Prostate gland (tissue), 2 donors: ENCODE measurements at regions not wholly inside any gene's neighbourhood (a gene's known extent, or its start where the extent isn't known, plus 50 kb on each side); places are given as distances from the start of the nearest gene placed in this dataset.

Experiments
- POLR2AphosphoS5 ChIP-seq: sonication (generic); formaldehyde crosslinking; IDR thresholded peaks from one replicate; pipeline ENCODE4 v1.6.1; 2017; ENCODE audit warnings: antibody characterized with exemption
- TF ChIP-seq, protein P1 (sequence below), 4 experiments: fragments of 200-600 bp in 2 of 4; fragments of 450-650 bp in 2 of 4; sonication (generic) in 2 of 4; IDR thresholded peaks; 1 replicate in 3 of 4; 2 replicates in 1 of 4; pipeline ENCODE4 v1.5.1; 2016 to 2019; ENCODE audit warnings: antibody characterized with exemption in 4 of 4, mild to moderate bottlenecking in 2 of 4, moderate library complexity in 2 of 4

DNA sequence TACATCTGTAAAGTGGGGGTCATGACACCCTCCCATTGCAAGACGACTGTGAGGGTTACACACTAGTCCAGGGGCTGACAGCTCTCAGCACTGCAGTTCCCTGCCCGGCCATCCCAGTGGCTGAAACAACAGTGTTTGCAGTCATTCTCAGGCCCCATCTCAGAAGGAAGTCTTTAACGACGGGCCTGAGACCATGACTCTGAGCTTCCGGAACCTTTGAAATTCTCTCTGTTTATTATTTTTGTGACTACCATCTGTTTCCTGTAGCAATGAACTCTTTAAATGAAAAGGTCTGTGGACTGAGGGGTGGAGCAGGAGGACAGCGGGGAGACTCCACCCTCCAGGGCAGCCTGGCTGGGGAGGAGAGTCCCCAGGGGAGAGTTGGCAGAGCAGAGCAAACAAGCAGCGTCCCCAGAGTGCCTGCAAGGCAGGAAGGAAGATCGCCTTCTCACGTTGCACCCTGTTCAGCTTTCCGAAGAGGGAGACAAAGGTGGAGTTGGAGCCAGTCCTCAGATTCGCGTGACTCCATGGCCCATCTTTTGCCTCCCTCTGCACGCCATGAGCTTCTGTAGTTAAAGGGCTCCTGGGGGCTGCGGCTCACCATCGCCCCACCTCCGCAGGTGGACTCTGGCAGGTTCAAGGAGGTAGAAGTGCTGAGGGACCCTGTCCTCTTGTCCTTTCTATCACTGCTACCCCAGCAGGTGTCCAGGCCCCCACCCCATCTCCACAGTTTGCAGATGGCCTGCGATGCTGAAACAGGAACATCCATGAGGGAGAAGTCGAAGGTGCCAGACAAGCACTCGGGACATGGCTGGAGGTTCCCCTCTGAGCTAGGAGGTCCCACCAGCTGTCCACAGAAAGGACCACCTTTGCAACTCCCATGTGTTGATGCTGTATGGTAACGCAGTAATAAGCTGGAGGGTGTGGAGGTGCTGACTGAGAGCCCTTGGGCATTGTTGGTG is 525.8 kb upstream of the PROK2 start:
- TF ChIP-seq, protein P1, sequence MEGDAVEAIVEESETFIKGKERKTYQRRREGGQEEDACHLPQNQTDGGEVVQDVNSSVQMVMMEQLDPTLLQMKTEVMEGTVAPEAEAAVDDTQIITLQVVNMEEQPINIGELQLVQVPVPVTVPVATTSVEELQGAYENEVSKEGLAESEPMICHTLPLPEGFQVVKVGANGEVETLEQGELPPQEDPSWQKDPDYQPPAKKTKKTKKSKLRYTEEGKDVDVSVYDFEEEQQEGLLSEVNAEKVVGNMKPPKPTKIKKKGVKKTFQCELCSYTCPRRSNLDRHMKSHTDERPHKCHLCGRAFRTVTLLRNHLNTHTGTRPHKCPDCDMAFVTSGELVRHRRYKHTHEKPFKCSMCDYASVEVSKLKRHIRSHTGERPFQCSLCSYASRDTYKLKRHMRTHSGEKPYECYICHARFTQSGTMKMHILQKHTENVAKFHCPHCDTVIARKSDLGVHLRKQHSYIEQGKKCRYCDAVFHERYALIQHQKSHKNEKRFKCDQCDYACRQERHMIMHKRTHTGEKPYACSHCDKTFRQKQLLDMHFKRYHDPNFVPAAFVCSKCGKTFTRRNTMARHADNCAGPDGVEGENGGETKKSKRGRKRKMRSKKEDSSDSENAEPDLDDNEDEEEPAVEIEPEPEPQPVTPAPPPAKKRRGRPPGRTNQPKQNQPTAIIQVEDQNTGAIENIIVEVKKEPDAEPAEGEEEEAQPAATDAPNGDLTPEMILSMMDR (IDR thresholded peaks at IDR 0.05): peak in 1 of 4 experiments; percentile 9
- peak; percentile 35 for TF ChIP-seq POLR2AphosphoS5
